ENCODE measurements at regions not wholly inside any gene's neighbourhood (a gene's known extent, or its start where the extent isn't known, plus 50 kb on each side); places are given as distances from the start of the nearest gene placed in this dataset.

DNA sequence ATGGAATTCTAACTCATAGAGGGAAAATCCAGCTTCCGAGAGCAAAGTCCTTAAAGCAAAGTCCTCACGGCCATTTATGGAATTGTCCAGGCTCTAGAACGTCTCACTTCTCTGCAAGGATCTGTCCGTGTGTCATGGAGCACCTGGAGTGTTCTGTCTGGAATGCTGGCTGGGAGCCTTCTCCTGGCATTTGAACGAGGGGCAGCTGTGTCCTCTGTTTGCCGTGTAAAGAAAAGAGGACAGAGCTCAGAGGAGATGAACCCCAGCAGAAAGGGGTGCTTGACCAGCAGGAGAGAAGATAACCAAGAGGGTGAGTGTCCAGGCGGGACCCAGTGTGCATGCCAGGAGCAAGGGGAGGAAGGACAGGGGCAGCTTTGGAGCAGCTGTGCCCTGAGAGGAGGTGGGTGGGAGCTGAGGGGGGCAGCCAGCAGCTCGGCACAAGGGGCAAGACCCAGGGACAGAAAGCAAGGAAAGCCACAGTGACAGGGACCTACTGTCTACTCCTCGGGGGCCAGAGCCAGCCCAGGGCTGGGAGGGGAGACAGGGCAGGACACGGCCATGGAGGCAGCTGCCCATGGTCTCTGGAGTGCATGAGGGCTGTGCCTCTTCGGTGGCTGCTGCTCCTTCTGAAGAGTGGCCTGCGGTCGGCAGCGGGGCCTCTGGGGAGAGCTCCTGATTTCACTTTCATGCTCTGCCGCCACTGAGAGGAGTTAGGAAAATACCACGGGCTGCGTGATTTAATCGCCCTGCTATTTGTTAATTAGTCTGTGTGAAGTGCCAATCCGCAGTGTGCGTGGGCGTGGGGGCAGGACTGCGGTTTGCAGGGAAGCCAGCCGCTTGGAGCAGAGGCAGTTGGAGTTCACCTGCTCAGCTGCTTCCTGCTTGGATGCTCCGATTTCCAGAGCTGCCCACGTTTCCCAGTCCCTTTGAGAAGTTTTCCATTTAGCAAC lies 149.3 kb upstream of the SHH start (continued):
- TF ChIP-seq ARID4A (CRISPR knock-in tag; IDR thresholded peaks at IDR 0.05; ENCODE audit: borderline replicate concordance) (peak; percentile 37; the same call in 1 of the 2 replicates), BCL6 (CRISPR knock-in tag; IDR thresholded peaks at IDR 0.05) (no peak), MAFK (conservative IDR thresholded peaks at IDR 0.05 in 1 of 2, IDR thresholded peaks at IDR 0.05 in 1 of 2; ENCODE audit: low read length in 2 of 2) (no peak), ZZZ3 (CRISPR knock-in tag; IDR thresholded peaks at IDR 0.05; ENCODE audit: borderline replicate concordance) (no peak; the same call in 1 of the 2 replicates), MLLT10 (CRISPR knock-in tag; IDR thresholded peaks at IDR 0.05) (no peak), MXD4 (CRISPR knock-in tag; IDR thresholded peaks at IDR 0.05) (no peak), ZSCAN9 (CRISPR knock-in tag; IDR thresholded peaks at IDR 0.05; ENCODE audit: borderline replicate concordance) (no peak), FUBP1 (CRISPR knock-in tag; IDR thresholded peaks at IDR 0.05; ENCODE audit: borderline replicate concordance) (no peak), SETDB1 (CRISPR knock-in tag; IDR thresholded peaks at IDR 0.05; ENCODE audit: borderline replicate concordance) (no peak), ZNF746 (CRISPR knock-in tag; IDR thresholded peaks at IDR 0.05) (no peak), ZNF331 (CRISPR knock-in tag; IDR thresholded peaks at IDR 0.05) (no peak), NR1H2 (CRISPR knock-in tag; IDR thresholded peaks at IDR 0.05; ENCODE audit: borderline replicate concordance, low read depth) (no peak), ARID2 (CRISPR knock-in tag; IDR thresholded peaks at IDR 0.05; ENCODE audit: borderline replicate concordance) (0 out of 2 replicates have a peak, but pooled peaks have one; percentile 21), ZNF547 (CRISPR knock-in tag; IDR thresholded peaks at IDR 0.05) (peak; percentile 78; the same call in 1 of the 2 replicates), MEIS2 (CRISPR knock-in tag; IDR thresholded peaks at IDR 0.05) (no peak), NFIC (IDR thresholded peaks at IDR 0.05; ENCODE audit: low read length) (no peak), HDAC1 (CRISPR knock-in tag; IDR thresholded peaks at IDR 0.05) (peak; percentile 8; the same call in 1 of the 2 replicates), SMC3 (IDR thresholded peaks at IDR 0.05; ENCODE audit: low read length) (no peak), ZNF431 (CRISPR knock-in tag; IDR thresholded peaks at IDR 0.05; ENCODE audit: borderline replicate concordance, low read depth) (no peak)
- TF ChIP-seq, protein P1, sequence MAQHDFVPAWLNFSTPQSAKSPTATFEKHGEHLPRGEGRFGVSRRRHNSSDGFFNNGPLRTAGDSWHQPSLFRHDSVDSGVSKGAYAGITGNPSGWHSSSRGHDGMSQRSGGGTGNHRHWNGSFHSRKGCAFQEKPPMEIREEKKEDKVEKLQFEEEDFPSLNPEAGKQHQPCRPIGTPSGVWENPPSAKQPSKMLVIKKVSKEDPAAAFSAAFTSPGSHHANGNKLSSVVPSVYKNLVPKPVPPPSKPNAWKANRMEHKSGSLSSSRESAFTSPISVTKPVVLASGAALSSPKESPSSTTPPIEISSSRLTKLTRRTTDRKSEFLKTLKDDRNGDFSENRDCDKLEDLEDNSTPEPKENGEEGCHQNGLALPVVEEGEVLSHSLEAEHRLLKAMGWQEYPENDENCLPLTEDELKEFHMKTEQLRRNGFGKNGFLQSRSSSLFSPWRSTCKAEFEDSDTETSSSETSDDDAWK (CRISPR knock-in tag; IDR thresholded peaks at IDR 0.05), result no peak

Measured in HepG2 (cell line).